Ovary (tissue), 7 donors: ENCODE measurements at regions not wholly inside any gene's neighbourhood (a gene's known extent, or its start where the extent isn't known, plus 50 kb on each side); places are given as distances from the start of the nearest gene placed in this dataset.

ENCODE experiments used
- DNase-seq, 5 donors: peaks; one replicate each; pipeline ENCODE4 v3.0.0-alpha.2; 2019 to 2020
- H3K27ac ChIP-seq, 2 donors: fragments of 200-600 bp; one replicate each; pipeline versions ENCODE4 v1.5.1 to v1.8.0; 2019 to 2022
- H3K27me3 ChIP-seq: fragments of 200-600 bp; one replicate; pipeline ENCODE4 v1.8.0; 2022
- H3K36me3 ChIP-seq: fragments of 200-600 bp; sonication (generic); one replicate; pipeline ENCODE4 v1.5.1; 2019
- H3K4me1 ChIP-seq: one replicate; pipeline ENCODE4 v1.8.1; 2013; ENCODE audit warnings: mild to moderate bottlenecking, moderate library complexity; ENCODE audit not compliant: insufficient read depth
- H3K4me3 ChIP-seq: fragments of 200-600 bp; sonication (generic); one replicate; pipeline ENCODE4 v1.5.1; 2017
- H3K9me3 ChIP-seq, 2 donors: fragments of 200-600 bp in 1 of 2; sonication (generic) in 1 of 2; one replicate each; pipeline versions ENCODE4 v1.5.1 to v1.8.1; 2013 to 2019; ENCODE audit warnings: mild to moderate bottlenecking in 1 of 2, moderate library complexity in 1 of 2
- EP300 ChIP-seq: sonication (generic); formaldehyde crosslinking; IDR thresholded peaks from one replicate; pipeline ENCODE4 v1.6.1; 2017; ENCODE audit warnings: antibody characterized with exemption
- POLR2A ChIP-seq: fragments of 450-650 bp; IDR thresholded peaks from one replicate; pipeline ENCODE4 v1.6.1; 2017; ENCODE audit warnings: antibody characterized with exemption, mild to moderate bottlenecking, moderate library complexity
- WGBS, 3 donors: extraction: QIAGEN DNeasy Blood & Tissue Kit in 1 of 3; methylation state at CpG; one replicate each; pipeline versions ENCODE4 v1.1.5 to v1.1.7; 2013 to 2017; 5-methylcytosine and 5-hydroxymethylcytosine counted together
- intact Hi-C, 4 donors: fragments of 100-400 bp; cut with DNase I; formaldehyde crosslinking; loops; one replicate each; pipeline versions ENCODE4 v1.11.0 to v1.15.1; 2022 to 2023
- TF ChIP-seq, protein P1 (sequence below), 3 donors: fragments of 450-650 bp in 2 of 3; fragments of 200-600 bp in 1 of 3; IDR thresholded peaks; one replicate each; pipeline versions ENCODE4 v1.5.1 to v1.8.0; 2016 to 2022; ENCODE audit warnings: antibody characterized with exemption in 3 of 3, mild to moderate bottlenecking in 1 of 3
- donor health status: DM: no; HTN: no; CAD: no; lungs with moderate emphysema.
- donor health status: DM: no; HTN: no; CAD: no.
- donor health status: Bipolar disorder and iron deficiency.
- donor health status: DM: no; HTN: no; CAD: no.
- donor health status: DM: yes; HTN: yes; CAD: no.

DNA sequence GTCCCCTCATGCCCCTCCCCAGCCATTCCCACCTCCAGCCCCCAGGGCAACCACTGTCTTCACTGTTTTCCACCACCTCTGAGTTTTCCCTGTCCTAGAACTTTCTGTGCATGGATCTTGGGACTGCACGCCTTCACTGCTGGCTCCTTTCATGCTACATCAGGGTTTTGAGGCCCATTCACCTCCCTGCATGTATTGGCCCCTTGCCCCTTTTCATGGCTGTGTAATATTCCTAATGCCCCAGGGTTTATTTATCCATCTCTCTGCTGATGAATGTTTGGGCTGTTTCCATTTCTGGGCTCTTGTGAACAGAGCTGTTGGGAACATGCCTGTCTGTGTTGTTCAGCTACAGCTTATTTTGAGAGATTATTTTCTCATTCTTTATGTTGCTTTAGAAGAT, 205.0 kb downstream of the RBFOX3 start:
- no peak overlapping the region for H3K27ac ChIP-seq
- no peaks in the 10 kb centered on the region for H3K9me3 ChIP-seq
- WGBS, 3 donors, result 78 to 96% (median 85%) methylated on average over 1 of the region's 1 CpG
- no peak for DNase-seq
- H3K4me1 ChIP-seq, result no peaks in the 10 kb centered on the region
- H3K36me3 ChIP-seq, result no peaks in the 10 kb centered on the region
- intact Hi-C loops, result loop anchor here in 1 of 4 donors (10.0 kb wide), 1 partner anchor 299 kb away; no protein-coding TSS in a partner anchor
- no peaks in the 10 kb centered on the region for H3K27me3 ChIP-seq
- TF ChIP-seq, protein P1, sequence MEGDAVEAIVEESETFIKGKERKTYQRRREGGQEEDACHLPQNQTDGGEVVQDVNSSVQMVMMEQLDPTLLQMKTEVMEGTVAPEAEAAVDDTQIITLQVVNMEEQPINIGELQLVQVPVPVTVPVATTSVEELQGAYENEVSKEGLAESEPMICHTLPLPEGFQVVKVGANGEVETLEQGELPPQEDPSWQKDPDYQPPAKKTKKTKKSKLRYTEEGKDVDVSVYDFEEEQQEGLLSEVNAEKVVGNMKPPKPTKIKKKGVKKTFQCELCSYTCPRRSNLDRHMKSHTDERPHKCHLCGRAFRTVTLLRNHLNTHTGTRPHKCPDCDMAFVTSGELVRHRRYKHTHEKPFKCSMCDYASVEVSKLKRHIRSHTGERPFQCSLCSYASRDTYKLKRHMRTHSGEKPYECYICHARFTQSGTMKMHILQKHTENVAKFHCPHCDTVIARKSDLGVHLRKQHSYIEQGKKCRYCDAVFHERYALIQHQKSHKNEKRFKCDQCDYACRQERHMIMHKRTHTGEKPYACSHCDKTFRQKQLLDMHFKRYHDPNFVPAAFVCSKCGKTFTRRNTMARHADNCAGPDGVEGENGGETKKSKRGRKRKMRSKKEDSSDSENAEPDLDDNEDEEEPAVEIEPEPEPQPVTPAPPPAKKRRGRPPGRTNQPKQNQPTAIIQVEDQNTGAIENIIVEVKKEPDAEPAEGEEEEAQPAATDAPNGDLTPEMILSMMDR (IDR thresholded peaks at IDR 0.05), result no peak
- TF ChIP-seq EP300 (no peak), POLR2A (no peak)
- no peak overlapping the region for H3K4me3 ChIP-seq

DNA sequence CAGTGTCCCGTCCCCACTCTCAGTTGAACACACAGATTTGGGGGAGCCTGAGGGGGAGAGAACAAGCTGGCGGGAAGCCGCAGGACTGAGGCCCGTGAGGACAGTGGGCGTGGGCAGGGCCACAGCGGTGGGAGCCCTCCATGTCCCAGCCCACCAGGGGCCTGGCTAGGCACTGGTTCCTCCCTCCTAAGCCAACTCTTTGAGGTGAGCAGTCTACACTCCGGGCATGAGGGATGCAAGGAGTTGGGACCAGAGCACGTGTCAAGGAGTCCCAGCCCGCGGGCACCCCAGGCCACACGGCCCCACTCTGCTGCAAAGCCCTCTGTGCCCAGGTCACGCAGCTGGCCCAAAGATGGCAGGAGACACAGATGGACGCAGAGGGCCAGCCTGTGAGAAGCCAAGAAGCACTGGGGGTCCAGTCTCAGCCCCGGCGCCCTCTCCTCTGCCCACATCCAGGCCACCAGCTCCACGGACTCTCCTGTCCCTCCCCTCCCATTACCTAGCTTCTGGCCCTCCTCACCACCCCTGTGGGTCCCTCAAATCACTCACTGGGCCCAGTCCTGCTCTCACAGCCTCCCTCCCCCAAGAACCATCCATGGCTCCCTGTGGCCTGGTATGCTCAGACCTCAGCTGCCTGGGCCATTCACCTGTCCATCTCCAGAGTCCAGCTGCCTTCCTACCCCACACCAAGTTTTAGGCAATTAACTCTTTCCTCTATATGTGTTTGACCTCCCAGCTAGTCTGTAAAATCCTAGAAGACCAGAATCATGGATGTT, 206.5 kb downstream of the RBFOX3 start:
- Histone ChIP-seq H3K36me3 (no peaks in the 10 kb centered on the region), H3K4me1 (no peaks in the 10 kb centered on the region), H3K4me3 (no peak overlapping the region), H3K27ac (no peak overlapping the region), H3K27me3 (no peaks in the 10 kb centered on the region), H3K9me3 (no peaks in the 10 kb centered on the region)
- intact Hi-C loops, result loop anchor here in 2 of 4 donors (5.0 to 10.0 kb wide), 2 partner anchors 300 to 303 kb away; no protein-coding TSS in a partner anchor
- TF ChIP-seq EP300, result no peak
- no peak for TF ChIP-seq POLR2A
- TF ChIP-seq, protein P1 (IDR thresholded peaks at IDR 0.05), result no peak
- no peak for DNase-seq
- WGBS, 3 donors, result 87 to 92% (median 88%) methylated on average over 16 of the region's 16 CpGs

DNA sequence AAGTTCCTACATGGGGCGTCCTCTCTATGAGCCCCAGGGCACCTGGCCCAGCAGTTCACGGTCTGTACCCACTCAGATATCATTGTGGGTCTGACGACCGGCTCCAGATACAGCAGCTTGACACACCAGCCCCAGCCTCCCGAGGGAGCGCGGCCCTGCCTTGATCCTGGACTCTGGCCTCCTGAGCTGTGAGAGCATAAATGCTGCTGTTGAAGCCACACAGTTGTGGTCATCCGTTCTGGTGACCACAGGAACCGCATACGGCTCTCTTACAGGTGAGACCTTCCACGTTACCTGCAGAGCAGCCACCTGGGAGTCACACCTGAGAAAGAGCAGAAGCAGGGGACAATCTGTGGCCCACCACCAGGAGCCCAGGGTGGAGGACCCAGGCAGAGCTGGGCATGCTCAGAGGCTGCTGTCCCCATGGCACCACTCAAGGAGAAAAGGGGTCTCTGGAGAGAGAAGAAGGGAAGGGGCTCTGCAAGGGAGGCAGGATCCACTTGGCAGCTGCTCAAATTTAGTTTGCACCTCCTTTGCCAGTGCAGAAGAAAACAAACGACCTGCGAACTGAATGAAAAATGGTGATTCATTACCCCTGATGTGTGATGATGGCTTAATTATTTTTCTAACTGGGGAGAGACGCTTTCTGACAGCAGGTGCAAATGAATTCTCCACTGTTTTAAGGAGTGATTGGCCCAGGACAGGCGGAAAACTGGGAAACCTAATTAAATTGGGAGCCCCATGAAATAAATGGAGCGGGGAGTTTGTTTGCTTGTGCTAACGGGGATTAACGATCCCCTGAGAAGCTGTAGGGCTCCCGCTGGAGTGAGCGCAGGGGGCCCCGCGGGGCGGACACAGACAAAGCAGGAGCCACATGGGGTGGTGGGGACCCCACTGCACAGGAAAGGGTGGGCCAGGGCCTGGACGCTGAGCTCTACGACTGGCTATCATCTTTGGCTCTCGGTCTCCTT, 208.9 kb downstream of the RBFOX3 start:
- no peak for DNase-seq
- Histone ChIP-seq H3K4me1 (no peaks in the 10 kb centered on the region), H3K9me3 (no peaks in the 10 kb centered on the region), H3K4me3 (no peak overlapping the region), H3K27me3 (no peaks in the 10 kb centered on the region), H3K36me3 (no peaks in the 10 kb centered on the region), H3K27ac (no peak overlapping the region)
- 48 to 52% (median 49%) methylated on average over 19 to 26 of the region's 26 CpGs for WGBS, 3 donors
- intact Hi-C loops, result loop anchor here in 2 of 4 donors (5.0 to 10.0 kb wide), 2 partner anchors 303 to 305 kb away; no protein-coding TSS in a partner anchor
- TF ChIP-seq EP300 (no peak), POLR2A (no peak)
- TF ChIP-seq, protein P1 (IDR thresholded peaks at IDR 0.05), result no peak

DNA sequence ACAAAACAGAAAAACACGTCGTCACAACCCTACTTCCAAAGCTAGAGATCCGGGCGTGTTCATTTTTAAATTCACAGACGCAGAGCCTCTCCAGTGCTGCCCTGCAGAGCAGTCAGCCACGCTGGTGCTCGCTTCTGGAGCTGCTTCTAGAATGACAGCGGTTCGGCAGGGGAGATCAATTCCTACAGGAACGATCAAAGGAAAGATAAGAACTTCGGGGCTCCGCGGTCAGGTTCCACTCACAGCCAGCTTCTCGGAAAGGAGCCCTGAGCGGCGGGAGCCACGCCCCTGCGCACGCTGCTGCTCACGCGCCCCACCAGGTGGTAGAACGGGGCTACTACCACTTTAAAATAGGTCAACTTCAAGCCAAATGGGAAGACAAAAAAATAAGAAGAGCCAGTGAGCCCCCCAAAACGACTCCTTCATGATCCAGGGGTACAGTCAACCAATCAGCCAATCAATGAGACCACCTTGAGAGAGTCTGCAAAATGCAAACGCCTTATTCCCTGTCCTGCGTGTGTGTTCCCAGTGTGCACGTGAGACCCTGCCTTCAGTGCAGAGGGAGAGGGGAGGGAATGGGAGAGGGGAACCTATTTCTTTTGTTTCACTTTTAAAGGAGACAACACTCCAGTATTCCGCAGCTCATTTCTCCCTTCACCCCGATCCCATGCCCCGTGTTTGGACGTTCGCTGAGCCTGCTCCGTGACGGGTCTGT, 209.7 kb downstream of the RBFOX3 start:
- 9 to 12% (median 11%) methylated on average over 33 of the region's 33 CpGs for WGBS, 3 donors
- Histone ChIP-seq H3K9me3 (no peaks in the 10 kb centered on the region), H3K27me3 (no peaks in the 10 kb centered on the region), H3K4me3 (peak overlapping the region; percentile 34), H3K36me3 (no peaks in the 10 kb centered on the region), H3K4me1 (no peaks in the 10 kb centered on the region), H3K27ac (no peak overlapping the region)
- no peak for TF ChIP-seq EP300
- no peak for TF ChIP-seq POLR2A
- TF ChIP-seq, protein P1 (IDR thresholded peaks at IDR 0.05), result peak; percentile 34 to 88 (median 53)
- DNase-seq, result peak; percentile 33 to 82 (median 65)
- intact Hi-C loops, result loop anchor here in 2 of 4 donors (5.0 to 10.0 kb wide), 2 partner anchors 304 to 306 kb away; no protein-coding TSS in a partner anchor
